ENCODE measurements at regions not wholly inside any gene's neighbourhood (a gene's known extent, or its start where the extent isn't known, plus 50 kb on each side); places are given as distances from the start of the nearest gene placed in this dataset.

DNA sequence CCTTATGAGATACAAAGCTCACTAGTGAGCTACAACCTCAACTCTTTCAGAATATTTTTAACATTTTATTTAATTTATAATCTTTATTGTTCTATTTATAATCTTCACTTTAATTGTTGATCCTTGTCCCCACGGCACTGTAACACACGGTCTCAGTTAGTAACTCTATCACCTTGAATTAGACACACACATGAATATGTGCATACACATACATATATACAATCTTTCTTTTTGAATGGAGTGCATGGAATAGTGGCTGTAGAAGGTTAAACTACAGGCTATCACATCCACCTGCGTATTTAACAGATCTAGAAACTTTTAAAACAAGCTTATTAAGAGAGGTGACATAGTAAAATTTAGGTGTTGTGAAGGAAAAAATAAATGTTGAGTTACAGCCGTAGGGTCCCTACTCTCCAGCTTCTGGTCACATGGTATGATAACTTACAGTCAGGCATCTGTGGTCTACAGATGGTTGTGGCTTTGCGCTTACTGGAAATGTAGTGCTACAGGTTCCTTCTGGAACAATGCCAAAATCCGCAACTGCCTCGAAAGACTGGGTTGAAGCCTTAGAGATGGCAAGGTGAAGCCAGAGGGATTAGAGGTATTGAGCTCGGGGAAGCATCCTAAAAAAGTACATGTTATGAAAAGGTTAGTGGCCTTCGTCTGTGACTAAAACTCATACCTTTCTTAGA, 1324.1 kb upstream of the SLC39A10 start:
- DNase-seq = no peak
- CTCF ChIA-PET = no interaction called here
- Mint-ChIP-seq H3K4me3 (ENCODE audit: unreplicated experiment) (no peak overlapping the region), H3K9me3 (ENCODE audit: unreplicated experiment) (no peaks in the 10 kb centered on the region), H3K36me3 (ENCODE audit: insufficient read depth, unreplicated experiment) (no peaks in the 10 kb centered on the region), H3K27ac (ENCODE audit: unreplicated experiment) (no peak overlapping the region), H3K27me3 (ENCODE audit: insufficient read depth, unreplicated experiment) (no peaks in the 10 kb centered on the region), H3K4me1 (ENCODE audit: low read depth, unreplicated experiment) (no peaks in the 10 kb centered on the region)
- intact Hi-C loops (cut with micrococcal nuclease; ENCODE audit: unreplicated experiment) = no loop called here
- Histone ChIP-seq H3K36me3 (ENCODE audit: control insufficient read depth, insufficient read depth, low read length) (no peaks in the 10 kb centered on the region), H3K4me1 (no peaks in the 10 kb centered on the region), H3K27me3 (replicated peaks; ENCODE audit: control insufficient read depth, insufficient read depth, low read length) (no peaks in the 10 kb centered on the region), H3K9me3 (no peaks in the 10 kb centered on the region), H3K4me3 (ENCODE audit: low read depth, low read length) (no peak overlapping the region)
- TF ChIP-seq, protein P1, sequence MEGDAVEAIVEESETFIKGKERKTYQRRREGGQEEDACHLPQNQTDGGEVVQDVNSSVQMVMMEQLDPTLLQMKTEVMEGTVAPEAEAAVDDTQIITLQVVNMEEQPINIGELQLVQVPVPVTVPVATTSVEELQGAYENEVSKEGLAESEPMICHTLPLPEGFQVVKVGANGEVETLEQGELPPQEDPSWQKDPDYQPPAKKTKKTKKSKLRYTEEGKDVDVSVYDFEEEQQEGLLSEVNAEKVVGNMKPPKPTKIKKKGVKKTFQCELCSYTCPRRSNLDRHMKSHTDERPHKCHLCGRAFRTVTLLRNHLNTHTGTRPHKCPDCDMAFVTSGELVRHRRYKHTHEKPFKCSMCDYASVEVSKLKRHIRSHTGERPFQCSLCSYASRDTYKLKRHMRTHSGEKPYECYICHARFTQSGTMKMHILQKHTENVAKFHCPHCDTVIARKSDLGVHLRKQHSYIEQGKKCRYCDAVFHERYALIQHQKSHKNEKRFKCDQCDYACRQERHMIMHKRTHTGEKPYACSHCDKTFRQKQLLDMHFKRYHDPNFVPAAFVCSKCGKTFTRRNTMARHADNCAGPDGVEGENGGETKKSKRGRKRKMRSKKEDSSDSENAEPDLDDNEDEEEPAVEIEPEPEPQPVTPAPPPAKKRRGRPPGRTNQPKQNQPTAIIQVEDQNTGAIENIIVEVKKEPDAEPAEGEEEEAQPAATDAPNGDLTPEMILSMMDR (IDR thresholded peaks at IDR 0.05; ENCODE audit: insufficient read depth in 1 of 2, low read depth in 1 of 2, low read length in 1 of 2, severe bottlenecking in 1 of 2, unreplicated experiment in 1 of 2) = no peak
- POLR2A ChIA-PET = no interaction called here
- no TSS peak for BruUV-seq (replicated peaks)

DNA sequence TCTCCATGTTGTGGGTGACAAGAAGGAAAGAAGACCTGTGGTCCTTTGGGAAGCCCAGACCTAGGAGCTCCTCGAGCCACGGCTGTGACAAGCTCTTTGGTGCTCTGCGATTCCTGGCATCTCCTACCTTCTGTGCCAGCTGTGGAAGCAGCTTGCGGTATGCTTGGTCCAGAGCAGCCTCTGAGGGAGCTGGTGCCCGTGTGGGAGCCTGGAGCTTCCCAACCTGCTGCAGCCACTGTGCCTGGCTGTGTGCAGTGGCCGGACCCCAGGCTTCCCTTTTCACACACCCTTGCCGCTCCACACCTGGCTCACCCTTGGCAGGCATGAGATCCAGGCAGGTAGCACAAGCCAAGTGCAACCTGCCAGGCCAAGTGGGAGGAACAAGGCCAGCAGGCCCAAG, 1328.6 kb upstream of the SLC39A10 start:
- Mint-ChIP-seq H3K27me3 (ENCODE audit: insufficient read depth, unreplicated experiment) (no peaks in the 10 kb centered on the region), H3K4me1 (ENCODE audit: low read depth, unreplicated experiment) (no peaks in the 10 kb centered on the region), H3K9me3 (ENCODE audit: unreplicated experiment) (no peaks in the 10 kb centered on the region), H3K27ac (ENCODE audit: unreplicated experiment) (no peak overlapping the region), H3K36me3 (ENCODE audit: insufficient read depth, unreplicated experiment) (no peaks in the 10 kb centered on the region), H3K4me3 (ENCODE audit: unreplicated experiment) (no peak overlapping the region)
- POLR2A ChIA-PET = no interaction called here
- no peaks in the 10 kb centered on the region; the same call in 1 of the 2 replicates for H3K27me3 ChIP-seq (replicated peaks; ENCODE audit: control insufficient read depth, insufficient read depth, low read length)
- TF ChIP-seq, protein P1 (IDR thresholded peaks at IDR 0.05; ENCODE audit: insufficient read depth in 1 of 2, low read depth in 1 of 2, low read length in 1 of 2, severe bottlenecking in 1 of 2, unreplicated experiment in 1 of 2) = no peak
- intact Hi-C loops (cut with micrococcal nuclease; ENCODE audit: unreplicated experiment) = no loop called here
- CTCF ChIA-PET = no interaction called here
- H3K36me3 ChIP-seq (ENCODE audit: control insufficient read depth, insufficient read depth, low read length) = no peaks in the 10 kb centered on the region
- no peaks in the 10 kb centered on the region for H3K4me1 ChIP-seq
- H3K4me3 ChIP-seq (ENCODE audit: low read depth, low read length) = no peak overlapping the region
- BruUV-seq (replicated peaks) = no TSS peak
- H3K9me3 ChIP-seq = no peaks in the 10 kb centered on the region
- no peak for DNase-seq

DNA sequence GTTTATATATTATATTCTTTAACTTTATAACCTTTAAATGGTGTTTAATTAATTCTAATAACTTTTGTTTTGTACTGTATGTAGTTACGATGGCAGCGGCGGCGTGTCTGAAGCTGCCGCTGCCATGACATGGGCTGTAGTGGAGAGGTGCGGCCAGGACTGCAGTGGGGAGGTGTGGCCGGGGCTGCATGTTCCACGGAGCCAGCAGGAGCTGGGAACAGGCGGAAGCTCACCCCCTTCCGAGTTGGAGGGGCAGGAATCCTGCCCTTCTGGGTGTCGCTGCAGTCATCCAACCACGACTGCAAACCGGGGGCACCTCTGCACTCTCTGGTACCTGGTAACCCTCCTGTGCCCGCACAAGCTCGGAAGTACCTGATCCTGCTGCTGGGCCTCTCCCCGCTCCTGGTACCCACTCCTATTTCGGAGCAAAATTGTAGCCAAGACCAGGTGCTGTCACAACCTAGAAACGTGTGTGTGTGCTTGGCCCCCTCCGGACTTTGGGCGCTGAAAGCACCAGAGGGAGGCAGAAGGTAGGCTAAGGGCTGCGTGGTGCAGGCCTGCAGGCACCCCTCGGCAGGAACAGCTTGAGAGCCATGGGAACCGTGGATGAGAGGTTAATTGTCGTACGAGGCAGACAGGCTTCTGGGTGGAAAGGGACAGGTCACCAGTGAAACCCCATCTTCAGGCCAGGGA, 1329.7 kb upstream of the SLC39A10 start:
- H3K36me3 ChIP-seq (ENCODE audit: control insufficient read depth, insufficient read depth, low read length) = no peaks in the 10 kb centered on the region
- ChIA-PET CTCF (no interaction called here), POLR2A (no interaction called here)
- no TSS peak for BruUV-seq (replicated peaks)
- no peak overlapping the region for H3K4me3 ChIP-seq (ENCODE audit: low read depth, low read length)
- TF ChIP-seq, protein P1 (IDR thresholded peaks at IDR 0.05; ENCODE audit: insufficient read depth in 1 of 2, low read depth in 1 of 2, low read length in 1 of 2, severe bottlenecking in 1 of 2, unreplicated experiment in 1 of 2) = no peak
- intact Hi-C loops (cut with micrococcal nuclease; ENCODE audit: unreplicated experiment) = no loop called here
- Mint-ChIP-seq H3K27me3 (ENCODE audit: insufficient read depth, unreplicated experiment) (no peaks in the 10 kb centered on the region), H3K4me3 (ENCODE audit: unreplicated experiment) (no peak overlapping the region), H3K9me3 (ENCODE audit: unreplicated experiment) (no peaks in the 10 kb centered on the region), H3K4me1 (ENCODE audit: low read depth, unreplicated experiment) (no peaks in the 10 kb centered on the region), H3K36me3 (ENCODE audit: insufficient read depth, unreplicated experiment) (no peaks in the 10 kb centered on the region), H3K27ac (ENCODE audit: unreplicated experiment) (no peak overlapping the region)
- H3K4me1 ChIP-seq = no peaks in the 10 kb centered on the region
- H3K27me3 ChIP-seq (replicated peaks; ENCODE audit: control insufficient read depth, insufficient read depth, low read length) = no peaks in the 10 kb centered on the region; the same call in 1 of the 2 replicates
- DNase-seq = no peak
- H3K9me3 ChIP-seq = no peaks in the 10 kb centered on the region
